ENCODE measurements at regions not wholly inside any gene's neighbourhood (a gene's known extent, or its start where the extent isn't known, plus 50 kb on each side); places are given as distances from the start of the nearest gene placed in this dataset.
"Not testable (repeated sequence)": the region's sequence is repeated elsewhere in the genome, so short reads cannot be mapped to it uniquely, and the experiment has no call there.

DNA sequence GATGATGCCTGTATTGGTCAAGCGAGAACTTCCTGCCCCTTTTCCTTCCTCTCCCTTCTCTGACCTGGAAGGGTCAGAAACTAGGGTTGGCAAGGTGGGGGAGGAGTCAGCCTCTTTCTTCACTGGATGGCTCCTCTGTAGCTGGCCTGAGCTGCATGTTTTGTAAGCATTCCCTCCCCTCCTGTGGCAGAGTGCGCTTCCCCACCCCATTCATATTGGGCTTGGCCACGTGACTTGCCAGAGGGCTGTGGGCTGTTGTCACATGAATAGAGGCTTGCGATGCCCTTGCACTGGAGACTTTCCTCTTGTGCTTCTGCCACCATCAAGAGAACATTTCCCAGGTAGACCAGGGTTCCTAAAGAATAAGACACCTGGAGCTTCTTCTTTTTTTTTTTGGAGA is 111.3 kb upstream of the PODXL start:
- Histone ChIP-seq H2AFZ (replicated peaks) (no peak overlapping the region), H3F3A (ENCODE audit: low read depth) (no peaks in the 10 kb centered on the region)
- H3K27me3 Mint-ChIP-seq (ENCODE audit: insufficient read depth, low read depth), result peaks cover 11% of the 10 kb centered on the region

DNA sequence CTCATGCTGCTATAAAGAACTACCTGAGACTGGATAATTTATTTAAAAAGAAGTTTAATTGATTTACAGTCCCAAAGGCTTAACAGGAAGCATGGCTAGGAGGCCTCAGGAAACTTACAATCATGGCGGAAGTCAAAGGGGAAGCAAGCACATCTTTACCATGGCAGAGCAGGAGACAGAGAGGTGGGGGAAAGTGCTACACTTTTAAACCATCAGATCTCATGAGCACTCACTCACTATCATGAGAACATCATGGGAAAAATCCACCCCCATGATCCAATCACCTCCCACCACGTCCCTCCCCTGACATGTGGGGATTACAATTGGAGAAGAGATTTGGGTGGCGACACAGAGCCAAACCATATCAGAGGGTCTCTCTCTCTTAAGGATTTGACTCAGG is 108.6 kb upstream of the PODXL start:
- Histone ChIP-seq H2AFZ (replicated peaks) (no peak overlapping the region), H3K27ac (no peak overlapping the region), H3K9me3 (ENCODE audit: low read depth) (no peaks in the 10 kb centered on the region), H3K4me2 (no peak overlapping the region), H4K20me1 (ENCODE audit: low read depth) (no peaks in the 10 kb centered on the region), H3F3A (ENCODE audit: low read depth) (no peaks in the 10 kb centered on the region), H3K79me2 (ENCODE audit: low read depth) (no peaks in the 10 kb centered on the region), H3K36me3 (no peaks in the 10 kb centered on the region), H3K4me3 (no peak overlapping the region), H3K9ac (no peak overlapping the region), H3K4me1 (no peaks in the 10 kb centered on the region), H3K27me3 (no peaks in the 10 kb centered on the region)
- H3K4me1 Mint-ChIP-seq, result no peaks in the 10 kb centered on the region
- no peaks in the 10 kb centered on the region for H3K36me3 Mint-ChIP-seq
- H3K27ac Mint-ChIP-seq, result no peak overlapping the region
- DNase-seq (ENCODE audit: low spot score), result no peak
- TF ChIP-seq, protein P1, sequence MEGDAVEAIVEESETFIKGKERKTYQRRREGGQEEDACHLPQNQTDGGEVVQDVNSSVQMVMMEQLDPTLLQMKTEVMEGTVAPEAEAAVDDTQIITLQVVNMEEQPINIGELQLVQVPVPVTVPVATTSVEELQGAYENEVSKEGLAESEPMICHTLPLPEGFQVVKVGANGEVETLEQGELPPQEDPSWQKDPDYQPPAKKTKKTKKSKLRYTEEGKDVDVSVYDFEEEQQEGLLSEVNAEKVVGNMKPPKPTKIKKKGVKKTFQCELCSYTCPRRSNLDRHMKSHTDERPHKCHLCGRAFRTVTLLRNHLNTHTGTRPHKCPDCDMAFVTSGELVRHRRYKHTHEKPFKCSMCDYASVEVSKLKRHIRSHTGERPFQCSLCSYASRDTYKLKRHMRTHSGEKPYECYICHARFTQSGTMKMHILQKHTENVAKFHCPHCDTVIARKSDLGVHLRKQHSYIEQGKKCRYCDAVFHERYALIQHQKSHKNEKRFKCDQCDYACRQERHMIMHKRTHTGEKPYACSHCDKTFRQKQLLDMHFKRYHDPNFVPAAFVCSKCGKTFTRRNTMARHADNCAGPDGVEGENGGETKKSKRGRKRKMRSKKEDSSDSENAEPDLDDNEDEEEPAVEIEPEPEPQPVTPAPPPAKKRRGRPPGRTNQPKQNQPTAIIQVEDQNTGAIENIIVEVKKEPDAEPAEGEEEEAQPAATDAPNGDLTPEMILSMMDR (IDR thresholded peaks at IDR 0.05), result no peak
- TF ChIP-seq EZH2phosphoT487 (IDR thresholded peaks at IDR 0.05), result no peak
- no peak for TF ChIP-seq EZH2 (IDR thresholded peaks at IDR 0.05)
- peaks cover 9% of the 10 kb centered on the region for H3K27me3 Mint-ChIP-seq (ENCODE audit: insufficient read depth, low read depth)
- peaks cover 10% of the 10 kb centered on the region for H3K9me3 Mint-ChIP-seq
- no peak overlapping the region for H3K4me3 Mint-ChIP-seq

More for the DNA sequence above, 111.3 kb upstream of the PODXL start:
- Mint-ChIP-seq H3K4me3 (no peak overlapping the region), H3K36me3 (no peaks in the 10 kb centered on the region), H3K27ac (no peak overlapping the region), H3K4me1 (no peaks in the 10 kb centered on the region), H3K9me3 (peaks cover 10% of the 10 kb centered on the region)
- no peak overlapping the region for H3K27ac ChIP-seq
- no peak for DNase-seq (ENCODE audit: low spot score)
- H3K4me2 ChIP-seq, result no peak overlapping the region
- no peaks in the 10 kb centered on the region for H3K36me3 ChIP-seq
- H4K20me1 ChIP-seq (ENCODE audit: low read depth), result no peaks in the 10 kb centered on the region
- H3K27me3 ChIP-seq, result no peaks in the 10 kb centered on the region
- H3K9me3 ChIP-seq (ENCODE audit: low read depth), result no peaks in the 10 kb centered on the region
- no peaks in the 10 kb centered on the region for H3K4me1 ChIP-seq
- no peak overlapping the region for H3K9ac ChIP-seq
- TF ChIP-seq EZH2phosphoT487 (IDR thresholded peaks at IDR 0.05), result no peak
- no peak for TF ChIP-seq EZH2 (IDR thresholded peaks at IDR 0.05)
- TF ChIP-seq, protein P1 (IDR thresholded peaks at IDR 0.05), result no peak
- H3K79me2 ChIP-seq (ENCODE audit: low read depth), result no peaks in the 10 kb centered on the region
- H3K4me3 ChIP-seq, result no peak overlapping the region

DNA sequence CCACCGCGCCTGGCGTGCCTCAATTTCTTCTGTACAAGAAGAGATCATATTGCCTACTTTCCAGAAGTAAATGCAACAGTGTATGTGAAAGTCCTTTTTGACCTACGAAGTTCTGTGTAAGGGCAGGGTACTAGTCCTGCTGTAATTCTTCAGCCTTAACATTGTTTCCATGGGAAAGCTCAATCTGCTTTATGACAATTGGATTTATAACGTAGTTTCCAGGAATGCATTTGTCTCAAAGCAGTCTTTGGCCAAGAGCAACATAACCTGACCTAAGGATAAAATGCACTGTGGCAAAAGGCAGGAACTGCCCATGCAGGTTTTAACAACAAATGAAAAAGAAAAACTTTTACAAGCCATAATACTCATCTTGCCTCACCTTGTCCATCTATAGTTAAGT is 108.1 kb upstream of the PODXL start:
- no peaks in the 10 kb centered on the region for H3K4me1 Mint-ChIP-seq
- DNase-seq (ENCODE audit: low spot score), result no peak
- no peak overlapping the region for H3K4me2 ChIP-seq
- H3K27ac ChIP-seq, result no peak overlapping the region
- no peaks in the 10 kb centered on the region for H3K27me3 ChIP-seq
- H3K27ac Mint-ChIP-seq, result no peak overlapping the region
- H3K9me3 ChIP-seq (ENCODE audit: low read depth), result no peaks in the 10 kb centered on the region
- no peaks in the 10 kb centered on the region for H4K20me1 ChIP-seq (ENCODE audit: low read depth)
- H3K4me3 Mint-ChIP-seq, result no peak overlapping the region
- H3K27me3 Mint-ChIP-seq (ENCODE audit: insufficient read depth, low read depth), result peaks cover 9% of the 10 kb centered on the region
- H3K9ac ChIP-seq, result no peak overlapping the region
- H3K9me3 Mint-ChIP-seq, result peaks cover 10% of the 10 kb centered on the region
- H3K36me3 Mint-ChIP-seq, result no peaks in the 10 kb centered on the region
- no peak overlapping the region for H3K4me3 ChIP-seq
- H3K79me2 ChIP-seq (ENCODE audit: low read depth), result no peaks in the 10 kb centered on the region
- H3F3A ChIP-seq (ENCODE audit: low read depth), result no peaks in the 10 kb centered on the region
- TF ChIP-seq EZH2 (IDR thresholded peaks at IDR 0.05) (no peak), EZH2phosphoT487 (IDR thresholded peaks at IDR 0.05) (no peak)
- TF ChIP-seq, protein P1 (IDR thresholded peaks at IDR 0.05), result no peak
- no peak overlapping the region for H2AFZ ChIP-seq (replicated peaks)
- no peaks in the 10 kb centered on the region for H3K36me3 ChIP-seq
- no peaks in the 10 kb centered on the region for H3K4me1 ChIP-seq

DNA sequence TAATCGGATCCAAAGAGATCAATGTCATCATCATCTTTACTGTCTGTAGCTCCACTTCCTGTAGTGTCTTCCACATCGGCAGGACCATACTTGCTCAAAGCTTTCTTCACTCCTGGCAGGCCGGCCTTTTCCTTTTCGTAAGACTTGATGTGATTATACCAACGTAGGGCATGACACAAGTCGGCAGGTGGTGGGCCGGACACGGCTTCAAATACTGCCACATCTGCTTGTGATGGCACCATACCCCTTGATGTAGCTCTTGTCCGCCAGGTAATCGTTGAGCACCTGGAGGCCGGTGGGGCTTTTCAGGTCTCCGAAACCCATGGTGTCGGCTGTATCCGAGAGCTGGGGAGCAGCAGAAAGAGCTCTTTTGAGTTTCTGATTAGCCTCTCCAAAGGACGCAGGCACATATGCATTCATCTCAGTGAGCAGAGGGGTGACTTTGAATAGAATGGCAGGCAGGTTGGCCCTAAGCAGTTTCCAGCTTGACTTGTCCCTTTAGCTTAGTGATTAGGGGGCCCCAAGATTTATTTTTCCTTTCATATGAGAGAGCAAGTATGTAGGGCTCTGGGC is 106.0 kb upstream of the PODXL start:
- H3K27me3 Mint-ChIP-seq (ENCODE audit: insufficient read depth, low read depth); H3K9ac ChIP-seq; DNase-seq (ENCODE audit: low spot score); H3K4me1 ChIP-seq; H3F3A ChIP-seq (ENCODE audit: low read depth); H3K27ac ChIP-seq; H3K36me3 ChIP-seq; H3K4me3 ChIP-seq; H3K4me3 Mint-ChIP-seq; H3K4me1 Mint-ChIP-seq; H3K36me3 Mint-ChIP-seq; H2AFZ ChIP-seq (replicated peaks); H4K20me1 ChIP-seq (ENCODE audit: low read depth); H3K27me3 ChIP-seq; H3K27ac Mint-ChIP-seq; H3K79me2 ChIP-seq (ENCODE audit: low read depth); H3K4me2 ChIP-seq; H3K9me3 ChIP-seq (ENCODE audit: low read depth): not testable (repeated sequence)
- peaks cover 10% of the 10 kb centered on the region for H3K9me3 Mint-ChIP-seq
